Gastroesophageal sphincter (tissue), 4 donors: ENCODE measurements at regions not wholly inside any gene's neighbourhood (a gene's known extent, or its start where the extent isn't known, plus 50 kb on each side); places are given as distances from the start of the nearest gene placed in this dataset.
"Not testable (repeated sequence)": the region's sequence is repeated elsewhere in the genome, so short reads cannot be mapped to it uniquely, and the experiment has no call there.

Experiments
- ATAC-seq: fragments of 150-250 bp; one replicate; pipeline ENCODE4 v1.9.1; 2016; ENCODE audit warnings: mild to moderate bottlenecking, moderate library complexity
- H3K27ac ChIP-seq, 4 donors: fragments of 200-600 bp; sonication (generic) in 3 of 4; 1 replicate in 3 of 4; 2 replicates in 1 of 4; pipeline ENCODE4 v1.5.1; 2016 to 2019
- H3K27me3 ChIP-seq: fragments of 200-600 bp; sonication (generic); one replicate; pipeline ENCODE4 v1.5.1; 2019
- H3K36me3 ChIP-seq, 2 donors: fragments of 200-600 bp; sonication (generic); one replicate each; pipeline ENCODE4 v1.5.1; 2019; ENCODE audit warnings: control low read depth in 1 of 2
- H3K4me1 ChIP-seq, 3 donors: fragments of 200-600 bp; sonication (generic); 1 replicate in 2 of 3; 2 replicates in 1 of 3; pipeline ENCODE4 v1.5.1; 2016 to 2019; ENCODE audit warnings: control low read depth in 2 of 3
- H3K4me3 ChIP-seq, 2 donors: fragments of 200-600 bp; sonication (generic); one replicate each; pipeline ENCODE4 v1.5.1; 2019; ENCODE audit warnings: mild to moderate bottlenecking in 1 of 2, moderate library complexity in 1 of 2
- H3K9me3 ChIP-seq, 3 donors: fragments of 200-600 bp; sonication (generic); one replicate each; pipeline ENCODE4 v1.5.1; 2017 to 2019; ENCODE audit warnings: control low read depth in 2 of 3
- WGBS, 2 donors: methylation state at CpG; one replicate each; pipeline ENCODE4 v1.1.5; 2018; ENCODE audit warnings: low coverage in 1 of 2; 5-methylcytosine and 5-hydroxymethylcytosine counted together
- TF ChIP-seq, protein P1 (sequence below), 4 experiments: fragments of 200-600 bp in 2 of 4; fragments of 450-650 bp in 2 of 4; sonication (generic) in 1 of 4; IDR thresholded peaks; one replicate each; pipeline ENCODE4 v1.5.1; 2017 to 2019; ENCODE audit warnings: antibody characterized with exemption in 4 of 4, mild to moderate bottlenecking in 2 of 4, moderate library complexity in 2 of 4

DNA sequence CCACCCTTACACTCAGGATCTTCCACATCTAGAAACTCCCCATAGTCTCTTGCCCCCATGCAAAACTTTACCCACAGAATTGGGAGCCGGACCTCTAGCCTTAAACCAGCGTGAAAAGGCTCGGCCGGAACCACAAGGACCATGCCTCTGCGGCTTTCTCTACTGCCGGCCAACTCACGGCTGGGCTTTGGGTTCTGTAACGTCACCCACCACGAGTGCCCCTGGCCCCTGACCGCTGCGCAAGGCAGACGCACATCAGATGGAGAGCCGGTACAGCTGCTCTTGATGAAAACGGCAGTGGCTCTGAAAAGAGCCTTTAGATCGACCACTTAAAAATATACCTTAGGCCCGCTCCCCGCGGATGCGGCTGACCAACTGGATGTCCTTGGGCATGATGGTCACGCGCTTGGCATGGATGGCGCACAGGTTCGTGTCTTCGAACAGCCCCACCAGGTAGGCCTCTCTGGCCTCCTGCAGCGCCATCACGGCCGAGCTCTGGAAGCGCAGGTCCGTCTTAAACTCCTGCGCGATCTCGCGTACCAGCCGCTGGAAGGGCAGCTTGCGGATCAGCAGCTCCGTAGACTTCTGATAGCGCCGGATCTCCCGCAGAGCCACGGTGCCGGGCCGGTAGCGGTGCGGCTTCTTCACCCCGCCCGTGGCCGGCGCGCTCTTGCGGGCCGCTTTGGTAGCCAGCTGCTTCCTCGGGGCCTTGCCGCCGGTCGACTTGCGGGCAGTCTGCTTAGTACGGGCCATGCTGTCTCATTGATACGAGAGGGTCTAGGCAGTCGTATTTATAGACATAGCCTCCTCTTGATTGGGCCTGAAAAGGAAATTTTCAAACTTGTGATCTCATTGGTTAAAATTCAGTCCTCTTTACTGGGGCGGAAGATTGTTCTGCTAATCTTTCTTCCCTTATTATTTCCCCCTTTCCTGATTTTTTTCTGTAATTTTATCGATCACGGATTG, 66.3 kb downstream of the FAM72C start:
- H3K9me3 ChIP-seq, H3K4me1 ChIP-seq, H3K27me3 ChIP-seq, H3K36me3 ChIP-seq: not testable (repeated sequence)
- peak overlapping the region; percentile 54 to 77 (median 68) for H3K27ac ChIP-seq
- H3K4me3 ChIP-seq = peak overlapping the region; percentile 49 to 89
- peak; percentile 50 for ATAC-seq
- WGBS, 2 donors = 0 to 28% methylated on average over 2 to 7 of the region's 62 CpGs
- TF ChIP-seq, protein P1, sequence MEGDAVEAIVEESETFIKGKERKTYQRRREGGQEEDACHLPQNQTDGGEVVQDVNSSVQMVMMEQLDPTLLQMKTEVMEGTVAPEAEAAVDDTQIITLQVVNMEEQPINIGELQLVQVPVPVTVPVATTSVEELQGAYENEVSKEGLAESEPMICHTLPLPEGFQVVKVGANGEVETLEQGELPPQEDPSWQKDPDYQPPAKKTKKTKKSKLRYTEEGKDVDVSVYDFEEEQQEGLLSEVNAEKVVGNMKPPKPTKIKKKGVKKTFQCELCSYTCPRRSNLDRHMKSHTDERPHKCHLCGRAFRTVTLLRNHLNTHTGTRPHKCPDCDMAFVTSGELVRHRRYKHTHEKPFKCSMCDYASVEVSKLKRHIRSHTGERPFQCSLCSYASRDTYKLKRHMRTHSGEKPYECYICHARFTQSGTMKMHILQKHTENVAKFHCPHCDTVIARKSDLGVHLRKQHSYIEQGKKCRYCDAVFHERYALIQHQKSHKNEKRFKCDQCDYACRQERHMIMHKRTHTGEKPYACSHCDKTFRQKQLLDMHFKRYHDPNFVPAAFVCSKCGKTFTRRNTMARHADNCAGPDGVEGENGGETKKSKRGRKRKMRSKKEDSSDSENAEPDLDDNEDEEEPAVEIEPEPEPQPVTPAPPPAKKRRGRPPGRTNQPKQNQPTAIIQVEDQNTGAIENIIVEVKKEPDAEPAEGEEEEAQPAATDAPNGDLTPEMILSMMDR (IDR thresholded peaks at IDR 0.05) = peak in 1 of 4 experiments; percentile 9

GRCh38 chr1:143904622-143904979, 67.2 kb downstream of the FAM72C start:
- peak; percentile 97 for ATAC-seq
- not testable (repeated sequence) for H3K27me3 ChIP-seq, H3K36me3 ChIP-seq, H3K9me3 ChIP-seq, H3K4me1 ChIP-seq
- Histone ChIP-seq H3K4me3 (peak overlapping the region; percentile 48 to 93), H3K27ac (peak overlapping the region; percentile 70 to 91 (median 80))
- 0 to 4% methylated on average over 4 to 5 of the region's 12 CpGs for WGBS, 2 donors

DNA sequence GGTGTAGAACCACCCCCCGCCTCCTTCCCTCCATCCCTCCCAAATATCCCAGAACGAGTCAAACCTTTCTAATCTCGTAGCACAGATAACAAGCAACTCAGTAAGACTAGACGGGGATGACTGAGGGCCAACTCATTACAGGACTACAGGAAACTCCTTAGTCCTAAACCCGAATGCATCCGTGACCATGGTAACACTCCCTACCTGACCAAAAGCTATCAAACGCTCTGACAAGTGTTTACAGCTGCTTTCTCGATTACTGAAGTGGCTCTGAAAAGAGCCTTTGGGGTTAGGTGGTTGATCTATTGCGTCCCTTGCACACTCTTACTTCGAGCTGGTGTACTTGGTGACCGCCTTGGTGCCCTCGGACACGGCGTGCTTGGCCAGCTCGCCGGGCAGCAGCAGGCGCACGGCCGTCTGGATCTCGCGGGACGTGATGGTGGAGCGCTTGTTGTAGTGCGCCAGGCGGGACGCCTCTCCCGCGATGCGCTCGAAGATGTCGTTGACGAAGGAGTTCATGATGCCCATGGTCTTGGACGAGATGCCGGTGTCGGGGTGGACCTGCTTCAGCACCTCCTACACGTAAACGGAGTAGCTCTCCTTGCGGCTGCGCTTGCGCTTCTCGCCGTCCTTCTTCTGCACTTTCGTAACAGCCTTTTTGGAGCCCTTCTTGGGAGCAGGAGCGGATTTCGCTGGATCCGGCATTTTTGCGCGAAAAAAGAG, 67.7 kb downstream of the FAM72C start:
- peak overlapping the region; percentile 70 to 91 (median 80) for H3K27ac ChIP-seq
- H3K9me3 ChIP-seq, H3K27me3 ChIP-seq, H3K4me1 ChIP-seq, H3K36me3 ChIP-seq: not testable (repeated sequence)
- 0% methylated on average over 4 of the region's 48 CpGs; no CpG with 5 or more reads in 1 of the 2 donors for WGBS, 2 donors
- H3K4me3 ChIP-seq = peak overlapping the region; percentile 48 to 93
- peak; percentile 77 for ATAC-seq

- H3K36me3 ChIP-seq, H3K4me1 ChIP-seq, H3K9me3 ChIP-seq, H3K4me3 ChIP-seq, H3K27me3 ChIP-seq, H3K27ac ChIP-seq, ATAC-seq: not testable (repeated sequence)
- WGBS, 2 donors = no CpG with 5 or more reads among the region's 1 CpG
These were observed 75.4 kb downstream of the FAM72C start for GRCh38 chr1:143896377-143896776.

GRCh38 chr1:143884932-143885574, 86.7 kb downstream of the FAM72C start:
- not testable (repeated sequence) for H3K9me3 ChIP-seq, H3K4me1 ChIP-seq, H3K27me3 ChIP-seq, H3K36me3 ChIP-seq
- H3K4me3 ChIP-seq = peak overlapping the region; percentile 38 to 42
- WGBS, 2 donors = no CpG with 5 or more reads among the region's 53 CpGs
- peak overlapping the region; percentile 17 to 63 (median 48) for H3K27ac ChIP-seq
- TF ChIP-seq, protein P1 (IDR thresholded peaks at IDR 0.05) = peak; percentile 41 to 76 (median 64)
- peak; percentile 93 for ATAC-seq

DNA sequence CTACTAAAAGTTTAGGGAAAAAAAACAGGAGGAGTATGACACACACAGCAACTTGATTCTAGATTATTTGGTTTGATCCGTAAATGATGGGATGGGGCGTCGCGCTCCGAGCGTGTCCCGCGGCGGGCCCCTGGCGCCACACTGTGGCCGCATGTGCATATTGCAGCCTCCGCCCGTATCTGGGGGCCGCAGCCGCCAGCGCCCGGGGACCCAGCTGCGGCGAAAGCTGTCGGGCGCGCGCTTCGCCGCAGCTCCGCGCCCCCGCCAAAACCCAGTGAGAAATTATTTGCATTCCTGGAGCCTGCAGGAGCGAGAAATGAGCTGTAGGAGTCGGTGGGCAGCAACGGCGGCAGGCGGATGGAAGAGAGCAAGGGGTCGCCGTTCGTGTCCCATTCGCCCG, 87.3 kb downstream of the FAM72C start:
- TF ChIP-seq, protein P1 (IDR thresholded peaks at IDR 0.05) = peak in 1 of 4 experiments; percentile 32
- Histone ChIP-seq H3K4me3 (peak overlapping the region; percentile 38 to 42), H3K27ac (peak overlapping the region; percentile 17 to 63 (median 48))
- H3K9me3 ChIP-seq, H3K36me3 ChIP-seq, H3K27me3 ChIP-seq, H3K4me1 ChIP-seq: not testable (repeated sequence)
- no CpG with 5 or more reads among the region's 38 CpGs for WGBS, 2 donors
- ATAC-seq = peak; percentile 81

DNA sequence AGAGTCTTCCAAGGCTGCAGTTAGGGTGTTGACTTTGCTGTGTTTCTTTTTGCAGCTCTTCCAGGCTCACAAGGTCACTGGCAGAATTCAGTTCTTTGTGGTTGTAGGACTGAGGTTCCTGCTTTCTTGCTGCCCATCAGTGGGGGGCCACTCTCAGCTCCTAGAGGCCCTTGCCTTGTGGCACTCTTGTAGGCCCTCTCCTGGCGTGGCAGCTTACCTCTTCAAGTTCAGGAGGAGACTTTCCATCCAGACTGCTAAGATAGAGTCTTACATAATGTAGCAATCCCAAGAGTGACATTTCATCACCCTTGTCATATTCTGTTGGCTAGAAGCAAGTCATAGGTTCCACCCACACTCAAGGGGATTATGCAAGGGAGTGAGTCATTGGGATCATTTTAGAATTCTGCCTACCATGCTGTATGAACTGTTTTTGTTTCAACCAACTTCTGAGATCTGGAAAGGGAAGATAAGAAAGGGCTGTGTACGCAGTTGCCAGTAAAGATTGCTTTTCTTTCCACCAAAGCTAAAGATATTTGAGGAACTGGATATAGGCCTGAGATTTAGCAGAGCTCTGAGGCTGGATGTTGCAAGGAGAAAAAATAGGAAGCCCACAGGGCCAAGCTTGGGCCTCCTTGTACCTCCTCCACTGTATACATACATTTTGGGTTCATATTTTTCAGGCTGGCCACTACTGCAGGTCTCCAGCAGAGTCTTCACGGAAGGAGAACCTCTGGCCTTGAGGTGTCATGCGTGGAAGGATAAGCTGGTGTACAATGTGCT, 91.8 kb downstream of the FAM72C start:
- not testable (repeated sequence) for H3K36me3 ChIP-seq
- peak; percentile 86 for ATAC-seq
- WGBS, 2 donors = no CpG with 5 or more reads among the region's 4 CpGs

GRCh38 chr1:143875947-143876346, 95.8 kb downstream of the FAM72C start:
- not testable (repeated sequence) for H3K27ac ChIP-seq, ATAC-seq

More for the DNA sequence above, 91.8 kb downstream of the FAM72C start:
- not testable (repeated sequence) for H3K27ac ChIP-seq, H3K4me3 ChIP-seq, H3K4me1 ChIP-seq, H3K27me3 ChIP-seq, H3K9me3 ChIP-seq

DNA sequence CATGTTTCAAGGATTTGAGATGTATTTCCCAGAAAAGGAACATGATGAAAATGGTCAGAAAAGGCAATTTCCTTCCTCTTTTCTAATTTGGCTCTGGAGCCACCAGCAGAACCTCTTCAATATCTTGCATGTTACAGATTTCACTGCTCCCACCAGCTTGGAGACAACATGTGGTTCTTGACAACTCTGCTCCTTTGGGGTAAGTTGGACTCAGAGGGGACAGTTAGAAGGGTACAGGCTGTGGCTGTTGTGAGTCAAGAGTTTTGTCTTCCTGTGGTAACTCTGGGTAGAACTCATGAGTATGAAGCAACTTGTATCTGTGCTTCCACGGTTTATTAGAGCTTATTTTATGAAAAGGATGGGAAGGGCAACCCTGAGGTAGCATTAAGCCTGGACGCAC, 97.2 kb downstream of the FAM72C start:
- ATAC-seq, H3K4me3 ChIP-seq, H3K36me3 ChIP-seq, H3K27ac ChIP-seq, H3K9me3 ChIP-seq, H3K4me1 ChIP-seq, H3K27me3 ChIP-seq: not testable (repeated sequence)
- WGBS, 2 donors = no CpG with 5 or more reads among the region's 2 CpGs

More at GRCh38 chr1:143875947-143876346, 95.8 kb downstream of the FAM72C start:
- H3K27me3 ChIP-seq, H3K4me3 ChIP-seq, H3K36me3 ChIP-seq, H3K9me3 ChIP-seq, H3K4me1 ChIP-seq: not testable (repeated sequence)
- no CpG with 5 or more reads among the region's 5 CpGs for WGBS, 2 donors
